K562 (cell line): ENCODE measurements at regions not wholly inside any gene's neighbourhood (a gene's known extent, or its start where the extent isn't known, plus 50 kb on each side); places are given as distances from the start of the nearest gene placed in this dataset.

Source experiments
- ATAC-seq: fragments of 200-7000 bp; cut with Tn5 transposase; 3 replicates; pipeline ENCODE4 v1.9.1; 2020; ENCODE audit warnings: moderate library complexity
- BruUV-seq: library from RNA; stranded (reverse); fragments of 400-500 nt; replicated peaks from 2 replicates; lab custom pipeline; 2021; lab: Mats Ljungman, UMichigan
- CTCF ChIA-PET: fragments of 300-600 bp; formaldehyde crosslinking; extraction: SDS; loops from one replicate; lab custom pipeline; 2021; ENCODE audit warnings: low intra/inter-chr PET ratio; lab: Yijun Ruan, JAX
- POLR2A ChIA-PET: fragments of 300-600, 350-650 bp; sonication (Branson Sonifier 250); formaldehyde crosslinking; extraction: SDS; loops from one replicate; lab custom pipeline; 2021; ENCODE audit warnings: antibody characterized with exemption, inconsistent platforms; lab: Yijun Ruan, JAX
- DNase-seq, 4 experiments: peaks; one replicate each; pipeline versions ENCODE4 v3.0.0 to v3.0.0-alpha.2; 2011 to 2018; ENCODE audit warnings: low spot score in 3 of 4, mixed read lengths in 3 of 4; ENCODE audit errors: extremely low read depth in 1 of 4
- FAIRE-seq: peaks from 2 replicates; lab custom pipeline; 2011; peaks lifted over from hg19 to GRCh38; lab: Jason Lieb, UNC
- H2AFZ ChIP-seq: 2 replicates; pipeline ENCODE4 v1.6.0; 2011; ENCODE audit warnings: low read depth, low read length, control low read depth, inconsistent platforms
- H3K27ac ChIP-seq: fragments of 200-600 bp; 3 replicates; pipeline ENCODE4 v1.8.0; 2011; ENCODE audit warnings: low read depth, mild to moderate bottlenecking, control low read depth, inconsistent platforms, low read length, moderate library complexity, mixed read lengths; ENCODE audit errors: extremely low read depth
- H3K27me3 ChIP-seq, 2 experiments: fragments of 300-600 bp in 1 of 2; 2 replicates in 1 of 2; 3 replicates in 1 of 2; pipeline versions ENCODE4 v1.6.0 to v1.8.0; 2011; ENCODE audit warnings: inconsistent platforms in 2 of 2, low read length in 2 of 2, mild to moderate bottlenecking in 1 of 2, mixed read lengths in 1 of 2, moderate library complexity in 1 of 2; ENCODE audit not compliant: control insufficient read depth in 2 of 2, insufficient read depth in 2 of 2
- H3K36me3 ChIP-seq: fragments of 300-600 bp; 3 replicates; pipeline ENCODE4 v1.8.0; 2011; ENCODE audit warnings: mild to moderate bottlenecking, low read length, inconsistent platforms; ENCODE audit not compliant: control insufficient read depth, insufficient read depth
- H3K4me1 ChIP-seq, 2 experiments: fragments of 200-600 bp in 1 of 2; replicated peaks in 1 of 2; 2 replicates in 1 of 2; 3 replicates in 1 of 2; pipeline versions ENCODE4 v1.5.1 to v1.8.0; 2011; ENCODE audit warnings: inconsistent platforms in 2 of 2, low read length in 2 of 2, mild to moderate bottlenecking in 1 of 2, mixed read lengths in 1 of 2, moderate library complexity in 1 of 2; ENCODE audit not compliant: control insufficient read depth in 2 of 2, insufficient read depth in 2 of 2
- H3K4me2 ChIP-seq: 2 replicates; pipeline ENCODE4 v1.6.1; 2011; ENCODE audit warnings: low read length, control low read depth, inconsistent platforms, mixed read lengths; ENCODE audit not compliant: insufficient read depth
- H3K4me3 ChIP-seq: fragments of 200-600 bp; sonication (generic), shearing (Covaris generic); 2 replicates; pipeline ENCODE4 v1.5.1; 2016; ENCODE audit warnings: control low read depth, inconsistent platforms
- H3K79me2 ChIP-seq: fragments of 200-600 bp; 3 replicates; pipeline ENCODE4 v1.8.0; 2011; ENCODE audit warnings: low read length, inconsistent platforms; ENCODE audit not compliant: control insufficient read depth, insufficient read depth
- H3K9ac ChIP-seq, 2 experiments: 2 replicates each; pipeline versions ENCODE4 v1.6.0 to v1.6.1; 2011; ENCODE audit warnings: low read depth in 2 of 2, low read length in 2 of 2, control low read depth in 1 of 2, inconsistent platforms in 1 of 2, mild to moderate bottlenecking in 1 of 2, mixed read lengths in 1 of 2; ENCODE audit not compliant: insufficient read depth in 1 of 2
- H3K9me1 ChIP-seq: one replicate; pipeline ENCODE4 v1.6.0; 2011; ENCODE audit warnings: inconsistent platforms, mild to moderate bottlenecking, low read length, moderate library complexity; ENCODE audit not compliant: control insufficient read depth, insufficient read depth
- H3K9me3 ChIP-seq: replicated peaks from 2 replicates; pipeline ENCODE4 v1.5.1; 2011; ENCODE audit warnings: low read depth, low read length, inconsistent platforms; ENCODE audit not compliant: control insufficient read depth, insufficient read depth
- H4K20me1 ChIP-seq: replicated peaks from 2 replicates; pipeline ENCODE4 v1.6.1; 2011; ENCODE audit warnings: low read length, inconsistent platforms, mixed read lengths; ENCODE audit not compliant: control insufficient read depth, insufficient read depth
- FOXJ3 ChIP-seq: sonication (generic); formaldehyde crosslinking; IDR thresholded peaks from 2 replicates; pipeline ENCODE4 v1.4.0; 2020; ENCODE audit warnings: mild to moderate bottlenecking, missing genetic modification reagents
- HCFC1 ChIP-seq: IDR thresholded peaks from 2 replicates; pipeline ENCODE4 v1.6.1; 2012; ENCODE audit warnings: low read depth, low read length, improper control_type of control experiment
- HMGN3 ChIP-seq: IDR thresholded peaks from 2 replicates; pipeline ENCODE4 v1.6.1; 2011; ENCODE audit warnings: borderline replicate concordance, low read depth, mild to moderate bottlenecking, mixed read lengths, low read length; ENCODE audit not compliant: insufficient read length; ENCODE audit errors: extremely low read depth
- HNRNPH1 ChIP-seq: fragments of 200-400 bp; formaldehyde crosslinking; optimal IDR thresholded peaks from 2 replicates; pipeline ENCODE3; 2017; ENCODE audit warnings: low read depth, mild to moderate bottlenecking, low read length, moderate library complexity
- KAT7 ChIP-seq: sonication (generic); formaldehyde crosslinking; IDR thresholded peaks from 2 replicates; pipeline ENCODE4 v1.8.0; 2022; ENCODE audit warnings: missing genetic modification reagents, mild to moderate bottlenecking, borderline replicate concordance
- MTA3 ChIP-seq: fragments of 450-650 bp; formaldehyde crosslinking; IDR thresholded peaks from 2 replicates; pipeline ENCODE4 v1.6.1; 2017; ENCODE audit warnings: mild to moderate bottlenecking, borderline replicate concordance
- NFIC ChIP-seq: fragments of 450-650 bp; IDR thresholded peaks from 2 replicates; pipeline ENCODE4 v1.6.1; 2017; ENCODE audit warnings: mild to moderate bottlenecking, inconsistent platforms
- RAD51 ChIP-seq: fragments of 450-650 bp; IDR thresholded peaks from 2 replicates; pipeline ENCODE4 v1.7.1; 2016; ENCODE audit warnings: low read depth, mild to moderate bottlenecking, borderline replicate concordance
- RCOR1 ChIP-seq, 2 experiments: IDR thresholded peaks; 2 replicates each; pipeline ENCODE4 v1.6.1; 2012; ENCODE audit warnings: low read depth in 2 of 2, low read length in 2 of 2, borderline replicate concordance in 1 of 2, improper control_type of control experiment in 1 of 2
- TBL1XR1 ChIP-seq, 2 experiments: IDR thresholded peaks; 2 replicates each; pipeline ENCODE4 v1.6.1; 2012; ENCODE audit warnings: improper control_type of control experiment in 2 of 2, low read length in 2 of 2, mild to moderate bottlenecking in 1 of 2
- ZKSCAN1 ChIP-seq: fragments of 150-350 bp; IDR thresholded peaks from 2 replicates; pipeline ENCODE4 v1.6.1; 2016; ENCODE audit warnings: low read depth, low read length
- ZNF282 ChIP-seq: sonication (generic); formaldehyde crosslinking; IDR thresholded peaks from 2 replicates; pipeline ENCODE4 v1.8.1; 2023; ENCODE audit warnings: missing genetic modification reagents
- ZNF778 ChIP-seq: fragments of 450-650 bp; formaldehyde crosslinking; IDR thresholded peaks from 2 replicates; pipeline ENCODE4 v1.4.0; 2020; ENCODE audit warnings: mild to moderate bottlenecking, moderate library complexity
- ZNF79 ChIP-seq: fragments of 250-450 bp; sonication (Bioruptor Pico); IDR thresholded peaks from 2 replicates; pipeline ENCODE4 v1.4.0; 2020; ENCODE audit warnings: low read depth, mild to moderate bottlenecking, moderate library complexity
- WGBS: fragments of 100-300 bp; shearing (Covaris generic); methylation state at CpG from one replicate; pipeline ENCODE4 v1.1.6; 2016; ENCODE audit warnings: low coverage, mixed read lengths; ENCODE audit not compliant: insufficient coverage; ENCODE audit errors: missing lambda C conversion rate; 5-methylcytosine and 5-hydroxymethylcytosine counted together
- in situ Hi-C: fragments of 300-500 bp; cut with MboI; formaldehyde crosslinking; loops from 4 replicates; pipeline ENCODE4 v1.15.0; 2018; ENCODE audit warnings: inconsistent platforms, mixed read lengths
- intact Hi-C: fragments of 100-400 bp; cut with micrococcal nuclease; formaldehyde crosslinking; loops from 2 replicates; pipeline ENCODE4 v1.14.2; 2022
- TF ChIP-seq, protein P1 (sequence below): fragments of 200-800 bp; sonication (Bioruptor generic); IDR thresholded peaks from 2 replicates; pipeline ENCODE4 v1.6.1; 2017; ENCODE audit warnings: missing genetic modification characterization, missing compliant biosample characterization
- TF ChIP-seq, protein P2 (sequence below): sonication (generic); formaldehyde crosslinking; IDR thresholded peaks from 2 replicates; pipeline ENCODE4 v1.8.0; 2023; ENCODE audit warnings: mild to moderate bottlenecking, missing genetic modification reagents
- TF ChIP-seq, protein P3 (sequence below): fragments of 250-450 bp; sonication (Bioruptor Pico); IDR thresholded peaks from 2 replicates; pipeline ENCODE4 v1.8.0; 2021; ENCODE audit warnings: moderate library complexity, mild to moderate bottlenecking, inconsistent platforms
- TF ChIP-seq, protein P4 (sequence below): fragments of 450-650 bp; IDR thresholded peaks from 2 replicates; pipeline ENCODE4 v1.6.1; 2017; ENCODE audit warnings: antibody characterized with exemption

DNA sequence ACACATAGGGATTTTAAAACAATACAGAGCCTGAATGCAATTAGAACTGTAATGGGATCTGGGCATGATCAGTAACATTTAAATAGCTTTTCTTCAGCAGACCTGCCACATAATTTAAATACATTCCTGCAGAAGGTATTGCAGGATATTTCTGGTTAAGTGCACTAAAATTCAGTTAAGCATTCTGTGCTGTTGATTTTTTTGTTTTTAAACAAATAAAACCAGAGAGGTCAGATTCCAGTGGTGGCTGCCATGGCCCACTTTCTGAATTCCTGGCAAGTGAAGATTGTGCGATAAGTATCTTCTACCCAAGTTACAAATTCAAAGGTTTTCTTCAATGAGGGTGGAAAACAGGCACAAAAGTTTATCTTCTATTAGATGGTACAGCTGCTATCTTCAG lies 98.7 kb downstream of the RAP2B start:
- no peak overlapping the region for H2AFZ ChIP-seq
- H3K27ac ChIP-seq = no peak overlapping the region
- no peaks in the 10 kb centered on the region for H3K4me1 ChIP-seq
- intact Hi-C loops = no loop called here
- H3K9me3 ChIP-seq = no peaks in the 10 kb centered on the region
- no peaks in the 10 kb centered on the region for H3K27me3 ChIP-seq
- CTCF ChIA-PET = no interaction called here
- H3K79me2 ChIP-seq = no peaks in the 10 kb centered on the region
- POLR2A ChIA-PET = interaction anchor here (0.5 kb wide), 1 partner anchor 17 kb away, joined by 4 read pairs; no protein-coding TSS in a partner anchor
- ATAC-seq (no peak), FAIRE-seq (no peak), DNase-seq (no peak)
- no peaks in the 10 kb centered on the region for H4K20me1 ChIP-seq
- BruUV-seq = no TSS peak
- WGBS = 62% methylated on average over 1 of the region's 1 CpG
- no peak overlapping the region for H3K9ac ChIP-seq
- H3K4me3 ChIP-seq = no peak overlapping the region
- H3K9me1 ChIP-seq = no peaks in the 10 kb centered on the region
- H3K4me2 ChIP-seq = no peak overlapping the region
- in situ Hi-C loops = no loop called here
- no peaks in the 10 kb centered on the region for H3K36me3 ChIP-seq
- TF ChIP-seq, protein P1, sequence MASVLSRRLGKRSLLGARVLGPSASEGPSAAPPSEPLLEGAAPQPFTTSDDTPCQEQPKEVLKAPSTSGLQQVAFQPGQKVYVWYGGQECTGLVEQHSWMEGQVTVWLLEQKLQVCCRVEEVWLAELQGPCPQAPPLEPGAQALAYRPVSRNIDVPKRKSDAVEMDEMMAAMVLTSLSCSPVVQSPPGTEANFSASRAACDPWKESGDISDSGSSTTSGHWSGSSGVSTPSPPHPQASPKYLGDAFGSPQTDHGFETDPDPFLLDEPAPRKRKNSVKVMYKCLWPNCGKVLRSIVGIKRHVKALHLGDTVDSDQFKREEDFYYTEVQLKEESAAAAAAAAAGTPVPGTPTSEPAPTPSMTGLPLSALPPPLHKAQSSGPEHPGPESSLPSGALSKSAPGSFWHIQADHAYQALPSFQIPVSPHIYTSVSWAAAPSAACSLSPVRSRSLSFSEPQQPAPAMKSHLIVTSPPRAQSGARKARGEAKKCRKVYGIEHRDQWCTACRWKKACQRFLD = no peak
- TF ChIP-seq, protein P2, sequence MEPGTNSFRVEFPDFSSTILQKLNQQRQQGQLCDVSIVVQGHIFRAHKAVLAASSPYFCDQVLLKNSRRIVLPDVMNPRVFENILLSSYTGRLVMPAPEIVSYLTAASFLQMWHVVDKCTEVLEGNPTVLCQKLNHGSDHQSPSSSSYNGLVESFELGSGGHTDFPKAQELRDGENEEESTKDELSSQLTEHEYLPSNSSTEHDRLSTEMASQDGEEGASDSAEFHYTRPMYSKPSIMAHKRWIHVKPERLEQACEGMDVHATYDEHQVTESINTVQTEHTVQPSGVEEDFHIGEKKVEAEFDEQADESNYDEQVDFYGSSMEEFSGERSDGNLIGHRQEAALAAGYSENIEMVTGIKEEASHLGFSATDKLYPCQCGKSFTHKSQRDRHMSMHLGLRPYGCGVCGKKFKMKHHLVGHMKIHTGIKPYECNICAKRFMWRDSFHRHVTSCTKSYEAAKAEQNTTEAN (CRISPR knock-in tag) = no peak
- TF ChIP-seq HMGN3 (no peak), ZNF79 (CRISPR knock-in tag) (no peak), RCOR1 (IDR thresholded peaks at IDR 0.05; ENCODE audit: borderline replicate concordance in 1 of 2, low read depth in 2 of 2, low read length in 2 of 2) (no peak), TBL1XR1 (IDR thresholded peaks at IDR 0.05; ENCODE audit: low read length in 2 of 2) (no peak), MTA3 (no peak), HNRNPH1 (no peak), ZKSCAN1 (no peak), RAD51 (no peak), ZNF778 (CRISPR knock-in tag) (no peak), NFIC (no peak), ZNF282 (no peak), HCFC1 (no peak), FOXJ3 (CRISPR knock-in tag) (no peak), KAT7 (CRISPR knock-in tag) (no peak)
- TF ChIP-seq, protein P3, sequence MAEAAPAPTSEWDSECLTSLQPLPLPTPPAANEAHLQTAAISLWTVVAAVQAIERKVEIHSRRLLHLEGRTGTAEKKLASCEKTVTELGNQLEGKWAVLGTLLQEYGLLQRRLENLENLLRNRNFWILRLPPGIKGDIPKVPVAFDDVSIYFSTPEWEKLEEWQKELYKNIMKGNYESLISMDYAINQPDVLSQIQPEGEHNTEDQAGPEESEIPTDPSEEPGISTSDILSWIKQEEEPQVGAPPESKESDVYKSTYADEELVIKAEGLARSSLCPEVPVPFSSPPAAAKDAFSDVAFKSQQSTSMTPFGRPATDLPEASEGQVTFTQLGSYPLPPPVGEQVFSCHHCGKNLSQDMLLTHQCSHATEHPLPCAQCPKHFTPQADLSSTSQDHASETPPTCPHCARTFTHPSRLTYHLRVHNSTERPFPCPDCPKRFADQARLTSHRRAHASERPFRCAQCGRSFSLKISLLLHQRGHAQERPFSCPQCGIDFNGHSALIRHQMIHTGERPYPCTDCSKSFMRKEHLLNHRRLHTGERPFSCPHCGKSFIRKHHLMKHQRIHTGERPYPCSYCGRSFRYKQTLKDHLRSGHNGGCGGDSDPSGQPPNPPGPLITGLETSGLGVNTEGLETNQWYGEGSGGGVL = no peak
- TF ChIP-seq, protein P4, sequence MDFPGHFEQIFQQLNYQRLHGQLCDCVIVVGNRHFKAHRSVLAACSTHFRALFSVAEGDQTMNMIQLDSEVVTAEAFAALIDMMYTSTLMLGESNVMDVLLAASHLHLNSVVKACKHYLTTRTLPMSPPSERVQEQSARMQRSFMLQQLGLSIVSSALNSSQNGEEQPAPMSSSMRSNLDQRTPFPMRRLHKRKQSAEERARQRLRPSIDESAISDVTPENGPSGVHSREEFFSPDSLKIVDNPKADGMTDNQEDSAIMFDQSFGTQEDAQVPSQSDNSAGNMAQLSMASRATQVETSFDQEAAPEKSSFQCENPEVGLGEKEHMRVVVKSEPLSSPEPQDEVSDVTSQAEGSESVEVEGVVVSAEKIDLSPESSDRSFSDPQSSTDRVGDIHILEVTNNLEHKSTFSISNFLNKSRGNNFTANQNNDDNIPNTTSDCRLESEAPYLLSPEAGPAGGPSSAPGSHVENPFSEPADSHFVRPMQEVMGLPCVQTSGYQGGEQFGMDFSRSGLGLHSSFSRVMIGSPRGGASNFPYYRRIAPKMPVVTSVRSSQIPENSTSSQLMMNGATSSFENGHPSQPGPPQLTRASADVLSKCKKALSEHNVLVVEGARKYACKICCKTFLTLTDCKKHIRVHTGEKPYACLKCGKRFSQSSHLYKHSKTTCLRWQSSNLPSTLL = no peak
